A549 (cell line): ENCODE measurements at regions not wholly inside any gene's neighbourhood (a gene's known extent, or its start where the extent isn't known, plus 50 kb on each side); places are given as distances from the start of the nearest gene placed in this dataset.
"Not testable (repeated sequence)": the region's sequence is repeated elsewhere in the genome, so short reads cannot be mapped to it uniquely, and the experiment has no call there.

ENCODE experiments used
- CTCF ChIP-seq: fragments of >200 bp; sonication (Bioruptor Twin); formaldehyde crosslinking; IDR thresholded peaks from 3 replicates; pipeline ENCODE4 v1.5.1; 2016
- MYC ChIP-seq: IDR thresholded peaks from 2 replicates; pipeline ENCODE4 v1.6.1; 2012; ENCODE audit warnings: mild to moderate bottlenecking, inconsistent platforms, low read length, improper control_type of control experiment, borderline replicate concordance
- RCOR1 ChIP-seq: fragments of 150-350 bp; IDR thresholded peaks from 2 replicates; pipeline ENCODE4 v1.6.1; 2014; ENCODE audit warnings: antibody characterized with exemption, low read length, low read depth

- TF ChIP-seq CTCF, MYC, RCOR1: not testable (repeated sequence)
Measured at GRCh38 chrY:7355891-7356290, 444.3 kb upstream of the AMELY start.
